Lower leg skin (tissue), 4 donors: ENCODE measurements at regions not wholly inside any gene's neighbourhood (a gene's known extent, or its start where the extent isn't known, plus 50 kb on each side); places are given as distances from the start of the nearest gene placed in this dataset.

Source experiments
- DNase-seq, 2 donors: peaks; one replicate each; pipeline ENCODE4 v3.0.0-alpha.2; 2019; ENCODE audit warnings: low spot score in 2 of 2
- H3K4me3 ChIP-seq: fragments of 200-600 bp; sonication (generic); 2 replicates; pipeline ENCODE4 v1.5.1; 2017; ENCODE audit warnings: mild to moderate bottlenecking, low read depth; ENCODE audit not compliant: poor library complexity, severe bottlenecking
- CTCF ChIP-seq, 3 donors: fragments of 450-650 bp; IDR thresholded peaks; one replicate each; pipeline ENCODE4 v1.5.1; 2016; ENCODE audit warnings: antibody characterized with exemption in 3 of 3, mild to moderate bottlenecking in 3 of 3, moderate library complexity in 2 of 3
- POLR2A ChIP-seq, 2 donors: fragments of 450-650 bp; IDR thresholded peaks; one replicate each; pipeline ENCODE4 v1.6.1; 2016 to 2017; ENCODE audit warnings: antibody characterized with exemption in 2 of 2, mild to moderate bottlenecking in 1 of 2, moderate library complexity in 1 of 2
- WGBS, 2 donors: methylation state at CpG; one replicate each; pipeline ENCODE4 v1.1.5; 2018; 5-methylcytosine and 5-hydroxymethylcytosine counted together
- intact Hi-C: fragments of 100-400 bp; cut with DNase I; formaldehyde crosslinking; loops from one replicate; pipeline ENCODE4 v1.15.0; 2023; ENCODE audit warnings: low total_unique reads

- no peak overlapping the region for H3K4me3 ChIP-seq
- TF ChIP-seq POLR2A (IDR thresholded peaks at IDR 0.05) (no peak), CTCF (IDR thresholded peaks at IDR 0.05) (no peak)
- 93 to 95% methylated on average over 11 of the region's 11 CpGs for whole genome bisulfite sequencing, 2 donors
- DNase-seq = peak in 1 of 2 donors; percentile 54
- intact Hi-C loops = no loop called here
These were observed 857.9 kb downstream of the TBC1D22A start for GRCh38 chr22:47620391-47620790.

GRCh38 chr22:47619631-47620030 lies 857.2 kb downstream of the TBC1D22A start:
- TF ChIP-seq POLR2A (IDR thresholded peaks at IDR 0.05) (no peak), CTCF (IDR thresholded peaks at IDR 0.05) (no peak)
- WGBS, 2 donors = 78 to 87% methylated on average over 11 of the region's 11 CpGs
- DNase-seq = peak in 1 of 2 donors; percentile 59
- intact Hi-C loops = no loop called here
- H3K4me3 ChIP-seq = no peak overlapping the region

GRCh38 chr22:47618180-47619010 lies 855.9 kb downstream of the TBC1D22A start:
- TF ChIP-seq CTCF (IDR thresholded peaks at IDR 0.05) (no peak), POLR2A (IDR thresholded peaks at IDR 0.05) (no peak)
- DNase-seq = peak in 1 of 2 donors; percentile 70
- no peak overlapping the region for H3K4me3 ChIP-seq
- intact Hi-C loops = no loop called here
- WGBS, 2 donors = 43 to 48% methylated on average over 23 of the region's 23 CpGs

GRCh38 chr22:47617186-47617585 lies 854.7 kb downstream of the TBC1D22A start:
- WGBS, 2 donors = 88 to 89% methylated on average over 3 of the region's 3 CpGs
- no peak for DNase-seq
- TF ChIP-seq CTCF (IDR thresholded peaks at IDR 0.05) = no peak
- TF ChIP-seq POLR2A (IDR thresholded peaks at IDR 0.05) = no peak
- intact Hi-C loops = no loop called here
- no peak overlapping the region for H3K4me3 ChIP-seq

GRCh38 chr22:47616396-47617020 lies 854.1 kb downstream of the TBC1D22A start:
- WGBS, 2 donors = 74 to 95% methylated on average over 8 to 11 of the region's 11 CpGs
- intact Hi-C loops = no loop called here
- H3K4me3 ChIP-seq = no peak overlapping the region
- peak in 1 of 2 donors; percentile 68 for DNase-seq
- no peak for TF ChIP-seq POLR2A (IDR thresholded peaks at IDR 0.05)
- no peak for TF ChIP-seq CTCF (IDR thresholded peaks at IDR 0.05)
